Neuronal stem cell (in vitro differentiated cells): ENCODE measurements at regions not wholly inside any gene's neighbourhood (a gene's known extent, or its start where the extent isn't known, plus 50 kb on each side); places are given as distances from the start of the nearest gene placed in this dataset.

ENCODE experiments used
- DNase-seq: peaks from one replicate; pipeline ENCODE4 v3.0.0-alpha.2; 2013; ENCODE audit warnings: low spot score
- H2AFZ ChIP-seq: one replicate; pipeline ENCODE4 v1.6.1; 2013; ENCODE audit warnings: mild to moderate bottlenecking, low read length, inconsistent platforms
- H2AK5ac ChIP-seq: 2 replicates; pipeline ENCODE4 v1.6.1; 2013; ENCODE audit warnings: low read depth, mild to moderate bottlenecking, inconsistent platforms, low read length, moderate library complexity, mixed read lengths
- H2BK120ac ChIP-seq: 2 replicates; pipeline ENCODE4 v1.6.1; 2013; ENCODE audit warnings: low read depth, mild to moderate bottlenecking, inconsistent platforms, low read length, moderate library complexity, mixed read lengths
- H2BK12ac ChIP-seq: one replicate; pipeline ENCODE4 v1.6.1; 2013; ENCODE audit warnings: low read length, inconsistent platforms
- H2BK15ac ChIP-seq: 2 replicates; pipeline ENCODE4 v1.6.1; 2013; ENCODE audit warnings: mild to moderate bottlenecking, low read length, inconsistent platforms, mixed read lengths
- H2BK5ac ChIP-seq: one replicate; pipeline ENCODE4 v1.6.1; 2013; ENCODE audit warnings: inconsistent platforms, mild to moderate bottlenecking, low read length, moderate library complexity
- H3K14ac ChIP-seq: one replicate; pipeline ENCODE4 v1.6.1; 2013; ENCODE audit warnings: low read length, inconsistent platforms
- H3K18ac ChIP-seq: 2 replicates; pipeline ENCODE4 v1.6.1; 2013; ENCODE audit warnings: low read length, inconsistent platforms
- H3K23ac ChIP-seq: 2 replicates; pipeline ENCODE4 v1.6.1; 2013; ENCODE audit warnings: low read depth, mild to moderate bottlenecking, mixed read lengths, low read length, inconsistent platforms; ENCODE audit not compliant: poor library complexity
- H3K27ac ChIP-seq: replicated peaks from 3 replicates; pipeline ENCODE4 v1.5.1; 2013; ENCODE audit warnings: low read length, inconsistent platforms
- H3K27me3 ChIP-seq, 3 experiments: 2 replicates each; pipeline ENCODE4 v1.6.1; 2013; ENCODE audit warnings: low read length in 3 of 3, mild to moderate bottlenecking in 2 of 3, inconsistent platforms in 1 of 3, low read depth in 1 of 3, mixed read lengths in 1 of 3, moderate library complexity in 1 of 3; ENCODE audit not compliant: control insufficient read depth in 3 of 3, insufficient read depth in 3 of 3
- H3K36me3 ChIP-seq, 2 donors: replicated peaks in 1 of 2; 2 replicates each; pipeline ENCODE4 v1.6.1; 2013; ENCODE audit warnings: low read length in 2 of 2; ENCODE audit not compliant: control insufficient read depth in 2 of 2, insufficient read depth in 2 of 2
- H3K4ac ChIP-seq: 2 replicates; pipeline ENCODE4 v1.6.1; 2013; ENCODE audit warnings: inconsistent platforms, mild to moderate bottlenecking, low read length, moderate library complexity
- H3K4me1 ChIP-seq, 2 donors: 1 replicate in 1 of 2; 2 replicates in 1 of 2; pipeline ENCODE4 v1.6.1; 2013; ENCODE audit warnings: low read length in 2 of 2, low read depth in 1 of 2; ENCODE audit not compliant: control insufficient read depth in 2 of 2, insufficient read depth in 1 of 2
- H3K4me2 ChIP-seq: one replicate; pipeline ENCODE4 v1.6.1; 2013; ENCODE audit warnings: mild to moderate bottlenecking, low read length, inconsistent platforms; ENCODE audit not compliant: insufficient read depth, poor library complexity, severe bottlenecking
- H3K4me3 ChIP-seq, 2 donors: 2 replicates each; pipeline ENCODE4 v1.5.1; 2013; ENCODE audit warnings: low read length in 2 of 2, mild to moderate bottlenecking in 2 of 2, inconsistent platforms in 1 of 2, moderate library complexity in 1 of 2
- H3K79me1 ChIP-seq: one replicate; pipeline ENCODE4 v1.6.1; 2013; ENCODE audit warnings: low read depth, mild to moderate bottlenecking, inconsistent platforms, low read length, moderate library complexity
- H3K9ac ChIP-seq: one replicate; pipeline ENCODE4 v1.6.1; 2013; ENCODE audit warnings: mild to moderate bottlenecking, low read depth, low read length, inconsistent platforms; ENCODE audit not compliant: poor library complexity
- H3K9me3 ChIP-seq, 2 donors: replicated peaks in 1 of 2; 2 replicates each; pipeline versions ENCODE3 to v1.6.1; 2013; ENCODE audit warnings: low read length in 2 of 2, mild to moderate bottlenecking in 2 of 2, inconsistent platforms in 1 of 2, low read depth in 1 of 2, mixed read lengths in 1 of 2, moderate library complexity in 1 of 2; ENCODE audit not compliant: control insufficient read depth in 2 of 2, insufficient read depth in 1 of 2
- H4K8ac ChIP-seq: one replicate; pipeline ENCODE4 v1.6.1; 2013; ENCODE audit warnings: low read depth, mild to moderate bottlenecking, inconsistent platforms, low read length, moderate library complexity
- H4K91ac ChIP-seq: one replicate; pipeline ENCODE4 v1.6.1; 2013; ENCODE audit warnings: low read length, low read depth, mild to moderate bottlenecking, inconsistent platforms; ENCODE audit not compliant: poor library complexity
- WGBS, 2 donors: extraction: QIAGEN DNeasy Blood & Tissue Kit; methylation state at CpG; one replicate each; pipeline ENCODE4 v1.1.7; 2013; ENCODE audit warnings: missing lambda C conversion rate in 2 of 2, mixed read lengths in 1 of 2; ENCODE audit not compliant: insufficient read length in 2 of 2, insufficient replicate concordance in 1 of 2; ENCODE audit errors: extremely low coverage in 2 of 2; 5-methylcytosine and 5-hydroxymethylcytosine counted together

DNA sequence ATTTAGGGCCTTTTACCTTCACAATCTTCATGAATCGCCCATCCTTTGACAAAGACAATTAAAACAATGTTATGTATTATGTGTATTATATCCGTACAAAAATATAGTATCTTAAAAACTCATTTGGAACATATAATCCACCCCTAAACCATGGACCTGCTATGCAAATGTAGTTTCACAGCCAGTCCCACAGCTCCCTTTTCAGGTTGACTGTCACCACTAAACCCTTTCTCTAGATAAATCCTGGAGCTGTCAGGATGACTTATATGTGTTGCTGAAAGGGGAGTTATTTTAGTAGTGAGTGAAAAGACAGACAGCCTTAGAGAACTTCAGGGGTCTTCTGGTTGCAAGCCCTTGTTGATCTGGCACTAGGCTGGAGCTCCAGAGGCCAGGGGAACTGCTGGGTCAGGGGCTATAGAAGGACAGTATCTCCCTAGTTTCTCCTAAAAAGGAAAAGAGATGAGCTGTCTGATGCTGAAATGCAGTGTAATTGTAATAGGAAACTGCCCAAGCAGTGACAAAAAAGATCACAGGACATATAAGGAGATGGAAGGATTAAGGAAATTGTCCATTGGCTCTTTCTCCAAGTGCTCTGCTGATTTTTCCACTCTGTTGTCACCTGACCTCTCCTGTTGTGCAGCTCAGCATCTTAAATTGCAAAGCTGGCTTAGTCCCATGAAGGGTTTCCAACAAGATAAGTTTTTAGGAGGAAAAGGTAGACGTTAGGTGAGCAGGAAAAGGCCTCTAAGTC is 127.7 kb downstream of the S1PR1 start:
- no peak overlapping the region for H3K9ac ChIP-seq
- H3K4me1 ChIP-seq = peaks cover 5 to 21% of the 10 kb centered on the region in 2 donors
- H4K91ac ChIP-seq = no peak overlapping the region
- no peak overlapping the region for H3K4ac ChIP-seq
- no peak overlapping the region for H2BK120ac ChIP-seq
- no peak overlapping the region for H3K14ac ChIP-seq
- no peak overlapping the region for H2BK15ac ChIP-seq
- H2BK5ac ChIP-seq = no peak overlapping the region
- no peak overlapping the region for H3K4me3 ChIP-seq
- no peaks in the 10 kb centered on the region for H3K36me3 ChIP-seq
- WGBS, 2 donors = no CpG with 5 or more reads among the region's 3 CpGs
- no peak overlapping the region for H3K4me2 ChIP-seq
- no peaks in the 10 kb centered on the region for H3K27me3 ChIP-seq
- H3K9me3 ChIP-seq = peaks cover 0 to 4% of the 10 kb centered on the region in 2 donors
- peak overlapping the region; percentile 3 for H2AFZ ChIP-seq
- no peak for DNase-seq
- no peaks in the 10 kb centered on the region for H3K79me1 ChIP-seq
- H2BK12ac ChIP-seq = no peak overlapping the region
- no peak overlapping the region for H3K18ac ChIP-seq
- H3K27ac ChIP-seq = no peak overlapping the region
- no peak overlapping the region for H2AK5ac ChIP-seq
- H3K23ac ChIP-seq = no peak overlapping the region
- no peak overlapping the region for H4K8ac ChIP-seq

- Histone ChIP-seq H3K4me3 (no peak overlapping the region), H3K4me1 (peaks cover 5 to 21% of the 10 kb centered on the region in 2 donors), H2BK12ac (no peak overlapping the region), H4K91ac (no peak overlapping the region), H4K8ac (no peak overlapping the region), H3K9ac (no peak overlapping the region), H3K9me3 (peaks cover 0 to 4% of the 10 kb centered on the region in 2 donors), H3K18ac (no peak overlapping the region), H3K36me3 (no peaks in the 10 kb centered on the region), H3K23ac (no peak overlapping the region), H2BK120ac (no peak overlapping the region), H3K4ac (no peak overlapping the region), H3K14ac (no peak overlapping the region), H2AK5ac (no peak overlapping the region), H3K27me3 (no peaks in the 10 kb centered on the region), H2AFZ (peak overlapping the region; percentile 3), H3K79me1 (no peaks in the 10 kb centered on the region), H3K4me2 (no peak overlapping the region), H3K27ac (no peak overlapping the region), H2BK5ac (no peak overlapping the region), H2BK15ac (no peak overlapping the region)
- DNase-seq = no peak
- no CpG with 5 or more reads among the region's 3 CpGs for WGBS, 2 donors
Measured at GRCh38 chr1:101365186-101365585, 128.4 kb downstream of the S1PR1 start.

- Histone ChIP-seq H2BK15ac (no peak overlapping the region), H2BK5ac (no peak overlapping the region), H3K14ac (no peak overlapping the region), H3K36me3 (no peaks in the 10 kb centered on the region), H3K4me3 (no peak overlapping the region), H4K8ac (no peak overlapping the region), H3K27ac (no peak overlapping the region), H4K91ac (no peak overlapping the region), H3K23ac (no peak overlapping the region), H2AK5ac (no peak overlapping the region), H3K18ac (no peak overlapping the region), H3K4me2 (no peak overlapping the region), H2BK12ac (no peak overlapping the region), H3K9ac (no peak overlapping the region), H3K27me3 (no peaks in the 10 kb centered on the region), H3K9me3 (peaks cover 0 to 4% of the 10 kb centered on the region in 2 donors), H3K4me1 (peaks cover 5 to 21% of the 10 kb centered on the region in 2 donors), H3K4ac (no peak overlapping the region), H2AFZ (no peak overlapping the region), H3K79me1 (no peaks in the 10 kb centered on the region), H2BK120ac (no peak overlapping the region)
- WGBS, 2 donors = no CpG with 5 or more reads among the region's 2 CpGs
- DNase-seq = no peak
Measured at GRCh38 chr1:101365878-101366277, 129.1 kb downstream of the S1PR1 start.

GRCh38 chr1:101366513-101367215 is 129.8 kb downstream of the S1PR1 start:
- Histone ChIP-seq H3K36me3 (no peaks in the 10 kb centered on the region), H3K14ac (no peak overlapping the region), H2AFZ (no peak overlapping the region), H2AK5ac (no peak overlapping the region), H3K4ac (no peak overlapping the region), H3K18ac (no peak overlapping the region), H4K91ac (no peak overlapping the region), H3K4me1 (peaks cover 5 to 21% of the 10 kb centered on the region in 2 donors), H4K8ac (no peak overlapping the region), H3K9me3 (peaks cover 0 to 4% of the 10 kb centered on the region in 2 donors), H2BK15ac (no peak overlapping the region), H3K4me3 (no peak overlapping the region), H3K79me1 (no peaks in the 10 kb centered on the region), H3K23ac (no peak overlapping the region), H2BK12ac (no peak overlapping the region), H3K27me3 (no peaks in the 10 kb centered on the region), H2BK120ac (no peak overlapping the region), H3K4me2 (no peak overlapping the region), H3K27ac (no peak overlapping the region), H3K9ac (no peak overlapping the region), H2BK5ac (no peak overlapping the region)
- no peak for DNase-seq
